Ascending aorta (tissue), 2 donors: ENCODE measurements at regions not wholly inside any gene's neighbourhood (a gene's known extent, or its start where the extent isn't known, plus 50 kb on each side); places are given as distances from the start of the nearest gene placed in this dataset.

Experiments used
- DNase-seq, 2 donors: peaks; one replicate each; pipeline ENCODE4 v3.0.0-alpha.2; 2019; ENCODE audit warnings: low spot score in 2 of 2
- H3K27ac ChIP-seq, 2 donors: fragments of 200-600 bp; sonication (generic); one replicate each; pipeline ENCODE4 v1.5.1; 2016 to 2017; ENCODE audit warnings: mild to moderate bottlenecking in 1 of 2
- H3K27me3 ChIP-seq: fragments of 200-600 bp; sonication (generic); one replicate; pipeline ENCODE4 v1.5.1; 2017
- H3K36me3 ChIP-seq, 2 donors: fragments of 200-600 bp; sonication (generic); one replicate each; pipeline ENCODE4 v1.5.1; 2016
- H3K4me1 ChIP-seq, 2 donors: fragments of 200-600 bp; sonication (generic); one replicate each; pipeline ENCODE4 v1.5.1; 2016 to 2017; ENCODE audit warnings: mild to moderate bottlenecking in 1 of 2
- H3K4me3 ChIP-seq, 2 donors: fragments of 200-600 bp; sonication (generic); one replicate each; pipeline ENCODE4 v1.5.1; 2016 to 2017; ENCODE audit warnings: mild to moderate bottlenecking in 1 of 2
- H3K9me3 ChIP-seq, 2 donors: fragments of 200-600 bp; sonication (generic); one replicate each; pipeline ENCODE4 v1.5.1; 2016
- intact Hi-C: fragments of 100-400 bp; cut with DNase I; formaldehyde crosslinking; loops from one replicate; pipeline ENCODE4 v1.15.1; 2023
- TF ChIP-seq, protein P1 (sequence below), 3 experiments: fragments of 200-600 bp in 2 of 3; fragments of 450-650 bp in 1 of 3; sonication (generic) in 2 of 3; IDR thresholded peaks; one replicate each; pipeline ENCODE4 v1.5.1; 2016 to 2019; ENCODE audit warnings: antibody characterized with exemption in 3 of 3, mild to moderate bottlenecking in 1 of 3, moderate library complexity in 1 of 3

DNA sequence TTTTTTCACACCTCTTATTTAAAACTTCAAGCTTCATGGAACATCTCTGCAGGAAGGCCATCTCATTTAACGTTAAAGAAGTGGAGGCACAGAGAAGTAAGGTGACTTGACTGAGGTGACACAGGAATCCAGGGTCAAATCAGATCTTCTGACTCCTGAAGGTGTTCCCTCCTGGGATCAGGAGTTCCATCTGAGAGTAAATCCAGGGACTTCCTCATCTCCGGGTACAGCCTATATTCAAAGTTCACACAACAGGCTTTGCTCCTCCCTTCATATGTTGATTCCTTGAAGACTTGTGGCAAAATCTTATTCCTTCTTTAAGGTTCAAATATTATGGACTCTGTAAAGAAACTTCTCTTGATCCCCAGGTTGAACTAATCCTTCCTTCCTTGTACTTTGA is 313.1 kb upstream of the CLINT1 start:
- Histone ChIP-seq H3K4me1 (peaks cover 0 to 11% of the 10 kb centered on the region in 2 donors), H3K27ac (no peak overlapping the region), H3K4me3 (no peak overlapping the region), H3K27me3 (no peaks in the 10 kb centered on the region), H3K9me3 (no peaks in the 10 kb centered on the region), H3K36me3 (no peaks in the 10 kb centered on the region)
- DNase-seq = no peak
- intact Hi-C loops = no loop called here
- TF ChIP-seq, protein P1, sequence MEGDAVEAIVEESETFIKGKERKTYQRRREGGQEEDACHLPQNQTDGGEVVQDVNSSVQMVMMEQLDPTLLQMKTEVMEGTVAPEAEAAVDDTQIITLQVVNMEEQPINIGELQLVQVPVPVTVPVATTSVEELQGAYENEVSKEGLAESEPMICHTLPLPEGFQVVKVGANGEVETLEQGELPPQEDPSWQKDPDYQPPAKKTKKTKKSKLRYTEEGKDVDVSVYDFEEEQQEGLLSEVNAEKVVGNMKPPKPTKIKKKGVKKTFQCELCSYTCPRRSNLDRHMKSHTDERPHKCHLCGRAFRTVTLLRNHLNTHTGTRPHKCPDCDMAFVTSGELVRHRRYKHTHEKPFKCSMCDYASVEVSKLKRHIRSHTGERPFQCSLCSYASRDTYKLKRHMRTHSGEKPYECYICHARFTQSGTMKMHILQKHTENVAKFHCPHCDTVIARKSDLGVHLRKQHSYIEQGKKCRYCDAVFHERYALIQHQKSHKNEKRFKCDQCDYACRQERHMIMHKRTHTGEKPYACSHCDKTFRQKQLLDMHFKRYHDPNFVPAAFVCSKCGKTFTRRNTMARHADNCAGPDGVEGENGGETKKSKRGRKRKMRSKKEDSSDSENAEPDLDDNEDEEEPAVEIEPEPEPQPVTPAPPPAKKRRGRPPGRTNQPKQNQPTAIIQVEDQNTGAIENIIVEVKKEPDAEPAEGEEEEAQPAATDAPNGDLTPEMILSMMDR (IDR thresholded peaks at IDR 0.05) = no peak

DNA sequence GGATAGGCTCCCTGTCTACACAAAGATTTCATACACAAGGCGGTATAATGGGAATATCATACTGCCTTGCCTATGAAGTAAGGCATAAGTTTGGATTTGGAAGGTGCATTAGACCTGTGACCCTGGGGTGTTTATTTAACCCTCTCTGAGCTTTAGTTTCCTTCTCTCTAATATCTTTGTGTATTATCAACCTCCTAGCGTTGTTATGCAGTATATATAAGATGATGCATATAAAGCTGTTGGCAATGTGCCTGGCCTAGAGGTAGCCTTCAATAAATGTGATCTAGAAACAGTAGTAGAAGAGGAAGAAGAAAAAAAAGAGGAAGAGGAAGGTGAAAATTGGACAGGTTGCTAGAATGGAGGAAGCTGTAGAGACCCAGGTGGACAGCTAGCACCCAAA is 311.6 kb upstream of the CLINT1 start:
- Histone ChIP-seq H3K4me1 (peaks cover 0 to 5% of the 10 kb centered on the region in 2 donors), H3K4me3 (no peak overlapping the region), H3K27ac (no peak overlapping the region), H3K36me3 (no peaks in the 10 kb centered on the region), H3K27me3 (no peaks in the 10 kb centered on the region), H3K9me3 (no peaks in the 10 kb centered on the region)
- DNase-seq = no peak
- intact Hi-C loops = no loop called here
- TF ChIP-seq, protein P1 (IDR thresholded peaks at IDR 0.05) = no peak

DNA sequence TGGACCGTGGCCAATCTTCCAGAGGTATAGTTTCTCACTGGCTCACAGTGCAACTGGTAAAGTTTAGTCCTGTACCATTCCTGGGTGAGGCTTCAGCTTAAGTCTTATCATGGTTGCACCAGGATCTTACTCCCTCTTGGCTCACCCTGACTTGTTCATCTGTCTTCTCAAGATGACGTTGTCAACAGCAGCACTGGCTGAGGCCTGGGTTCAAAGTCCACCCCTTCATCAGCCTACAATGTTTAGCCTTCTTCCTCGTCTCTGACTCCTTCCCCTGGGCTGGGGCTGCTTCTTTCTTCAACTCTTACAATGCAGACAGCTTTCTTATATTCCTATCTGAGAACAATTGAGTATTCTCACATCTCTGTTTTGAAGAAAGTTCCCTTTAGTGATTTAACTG is 311.1 kb upstream of the CLINT1 start:
- H3K4me1 ChIP-seq = peaks cover 0 to under 1% of the 10 kb centered on the region in 2 donors
- no peaks in the 10 kb centered on the region for H3K27me3 ChIP-seq
- H3K36me3 ChIP-seq = no peaks in the 10 kb centered on the region
- TF ChIP-seq, protein P1 (IDR thresholded peaks at IDR 0.05) = no peak
- no peaks in the 10 kb centered on the region for H3K9me3 ChIP-seq
- no peak overlapping the region for H3K27ac ChIP-seq
- H3K4me3 ChIP-seq = no peak overlapping the region
- DNase-seq = no peak
- intact Hi-C loops = no loop called here

DNA sequence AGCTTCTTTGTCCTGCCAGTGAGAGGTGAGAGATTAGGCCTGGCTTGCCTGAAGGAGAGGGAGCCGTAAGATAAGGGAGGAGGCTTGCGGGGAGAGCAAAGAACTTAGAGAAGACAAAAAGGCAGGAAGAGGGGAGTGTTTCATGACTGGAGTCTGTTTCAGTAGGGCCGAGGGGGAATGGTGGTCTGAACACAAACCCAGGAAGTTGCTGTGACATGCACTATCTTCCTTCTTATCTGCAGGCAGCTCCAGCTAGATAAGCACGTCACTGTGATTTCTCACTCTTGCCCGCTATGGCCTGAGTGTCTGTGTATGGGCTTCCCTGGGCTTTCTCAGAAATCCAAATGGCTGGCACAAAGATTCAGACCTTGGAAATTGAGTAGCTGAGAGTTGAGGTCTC is 307.5 kb upstream of the CLINT1 start:
- no peak for DNase-seq
- intact Hi-C loops = no loop called here
- TF ChIP-seq, protein P1 (IDR thresholded peaks at IDR 0.05) = no peak

DNA sequence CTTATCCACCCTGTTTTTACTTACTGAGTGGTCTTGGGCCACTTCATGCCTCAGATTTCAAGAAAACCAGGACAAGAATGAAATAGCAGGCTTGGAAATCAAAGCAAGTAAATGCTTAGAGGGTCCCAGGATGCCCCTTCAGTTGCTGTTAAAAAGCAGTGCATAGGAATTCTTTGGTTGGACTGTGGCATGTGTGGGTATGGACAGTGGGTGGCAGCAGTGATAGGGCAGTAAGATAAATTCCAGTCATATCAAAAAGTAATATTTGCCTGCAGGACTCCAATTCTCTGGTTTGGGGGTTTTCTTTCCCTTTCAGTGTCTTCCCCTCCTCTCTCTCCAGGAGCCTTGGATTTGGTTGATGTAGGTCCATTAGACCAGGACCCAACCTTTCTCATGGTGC is 306.7 kb upstream of the CLINT1 start:
- DNase-seq = no peak
- H3K4me3 ChIP-seq = no peak overlapping the region
- TF ChIP-seq, protein P1 (IDR thresholded peaks at IDR 0.05) = no peak
- no peaks in the 10 kb centered on the region for H3K9me3 ChIP-seq
- no peaks in the 10 kb centered on the region for H3K27me3 ChIP-seq
- no peak overlapping the region for H3K27ac ChIP-seq
- intact Hi-C loops = no loop called here
- H3K36me3 ChIP-seq = no peaks in the 10 kb centered on the region
- H3K4me1 ChIP-seq = no peaks in the 10 kb centered on the region

More for the DNA sequence above, 307.5 kb upstream of the CLINT1 start:
- H3K4me1 ChIP-seq = no peaks in the 10 kb centered on the region
- H3K27me3 ChIP-seq = no peaks in the 10 kb centered on the region
- no peak overlapping the region for H3K27ac ChIP-seq
- H3K9me3 ChIP-seq = no peaks in the 10 kb centered on the region
- H3K36me3 ChIP-seq = no peaks in the 10 kb centered on the region
- H3K4me3 ChIP-seq = no peak overlapping the region
